Activated naive CD4-positive, alpha-beta T cell treated with anti-CD3 and anti-CD28 coated beads for 36 hours (primary cell): ENCODE measurements at regions not wholly inside any gene's neighbourhood (a gene's known extent, or its start where the extent isn't known, plus 50 kb on each side); places are given as distances from the start of the nearest gene placed in this dataset.

Source experiments
- CTCF ChIA-PET: fragments of 350-600 bp; sonication (Branson Sonifier 250); formaldehyde crosslinking; loops from one replicate; lab custom pipeline; 2021; ENCODE audit warnings: antibody characterized with exemption; lab: Charles Lee
- DNase-seq: peaks from one replicate; pipeline ENCODE4 v3.0.0-alpha.2; 2020
- H3K27ac Mint-ChIP-seq: one replicate; pipeline ENCODE4 v1.8.0; 2021; ENCODE audit warnings: mild to moderate bottlenecking, mixed read lengths
- H3K27me3 Mint-ChIP-seq: one replicate; pipeline ENCODE4 v1.8.0; 2021; ENCODE audit warnings: low read depth, mixed read lengths
- H3K36me3 Mint-ChIP-seq: one replicate; pipeline ENCODE4 v1.8.0; 2021; ENCODE audit warnings: low read depth, mixed read lengths
- H3K4me1 Mint-ChIP-seq: one replicate; pipeline ENCODE4 v1.8.0; 2021; ENCODE audit warnings: low read depth, mixed read lengths
- H3K4me3 Mint-ChIP-seq: one replicate; pipeline ENCODE4 v1.8.0; 2021; ENCODE audit warnings: mild to moderate bottlenecking, moderate library complexity, mixed read lengths
- H3K9me3 Mint-ChIP-seq: one replicate; pipeline ENCODE4 v1.8.0; 2021; ENCODE audit warnings: mixed read lengths
- intact Hi-C: fragments of 100-400 bp; cut with micrococcal nuclease; formaldehyde crosslinking; loops from one replicate; pipeline ENCODE4 v1.15.1; 2023

GRCh38 chr18:2312440-2312839, 258.9 kb downstream of the METTL4 start:
- Mint-ChIP-seq H3K27me3 (peaks cover 12% of the 10 kb centered on the region), H3K4me1 (no peaks in the 10 kb centered on the region), H3K36me3 (no peaks in the 10 kb centered on the region), H3K4me3 (no peak overlapping the region), H3K27ac (no peak overlapping the region), H3K9me3 (no peaks in the 10 kb centered on the region)
- CTCF ChIA-PET: no interaction called here
- DNase-seq: no peak
- intact Hi-C loops: no loop called here

- DNase-seq: no peak
- intact Hi-C loops: no loop called here
- Mint-ChIP-seq H3K9me3 (no peaks in the 10 kb centered on the region), H3K36me3 (no peaks in the 10 kb centered on the region), H3K4me1 (no peaks in the 10 kb centered on the region), H3K4me3 (no peak overlapping the region), H3K27ac (no peak overlapping the region), H3K27me3 (peaks cover 9% of the 10 kb centered on the region)
- CTCF ChIA-PET: no interaction called here
Measured at GRCh38 chr18:2313332-2313731, 258.0 kb downstream of the METTL4 start.

GRCh38 chr18:2316082-2316750, 255.1 kb downstream of the METTL4 start:
- DNase-seq: no peak
- H3K9me3 Mint-ChIP-seq: peaks cover 4% of the 10 kb centered on the region
- CTCF ChIA-PET: no interaction called here
- intact Hi-C loops: no loop called here
- H3K36me3 Mint-ChIP-seq: no peaks in the 10 kb centered on the region
- H3K4me3 Mint-ChIP-seq: no peak overlapping the region
- H3K27ac Mint-ChIP-seq: no peak overlapping the region
- peaks cover 12% of the 10 kb centered on the region for H3K27me3 Mint-ChIP-seq
- no peaks in the 10 kb centered on the region for H3K4me1 Mint-ChIP-seq

- intact Hi-C loops: no loop called here
- no peaks in the 10 kb centered on the region for H3K36me3 Mint-ChIP-seq
- peaks cover 12% of the 10 kb centered on the region for H3K27me3 Mint-ChIP-seq
- no peak for DNase-seq
- no peak overlapping the region for H3K27ac Mint-ChIP-seq
- H3K9me3 Mint-ChIP-seq: peaks cover 4% of the 10 kb centered on the region
- no peaks in the 10 kb centered on the region for H3K4me1 Mint-ChIP-seq
- CTCF ChIA-PET: no interaction called here
- H3K4me3 Mint-ChIP-seq: no peak overlapping the region
Measured at GRCh38 chr18:2316751-2317696, 254.3 kb downstream of the METTL4 start.

- CTCF ChIA-PET: interaction anchor here (0.6 kb wide), 1 partner anchor 14 kb away, joined by 3 read pairs; no protein-coding TSS in a partner anchor
- H3K27me3 Mint-ChIP-seq: peaks cover 4% of the 10 kb centered on the region
- peaks cover 4% of the 10 kb centered on the region for H3K9me3 Mint-ChIP-seq
- no peak for DNase-seq
- intact Hi-C loops: no loop called here
- no peaks in the 10 kb centered on the region for H3K36me3 Mint-ChIP-seq
- no peak overlapping the region for H3K4me3 Mint-ChIP-seq
- no peak overlapping the region for H3K27ac Mint-ChIP-seq
- no peaks in the 10 kb centered on the region for H3K4me1 Mint-ChIP-seq
Measured at GRCh38 chr18:2324459-2324858, 246.8 kb downstream of the METTL4 start.

- H3K4me3 Mint-ChIP-seq: no peak overlapping the region
- intact Hi-C loops: no loop called here
- H3K27me3 Mint-ChIP-seq: peaks cover 4% of the 10 kb centered on the region
- no peaks in the 10 kb centered on the region for H3K9me3 Mint-ChIP-seq
- H3K4me1 Mint-ChIP-seq: no peaks in the 10 kb centered on the region
- no peaks in the 10 kb centered on the region for H3K36me3 Mint-ChIP-seq
- no peak for DNase-seq
- H3K27ac Mint-ChIP-seq: no peak overlapping the region
- CTCF ChIA-PET: interaction anchor here (0.6 kb wide), 1 partner anchor 15 kb away, joined by 3 read pairs; no protein-coding TSS in a partner anchor
Measured at GRCh38 chr18:2325308-2325849, 245.9 kb downstream of the METTL4 start.

GRCh38 chr18:2325933-2326332, 245.4 kb downstream of the METTL4 start:
- Mint-ChIP-seq H3K4me3 (no peak overlapping the region), H3K36me3 (no peaks in the 10 kb centered on the region), H3K9me3 (no peaks in the 10 kb centered on the region), H3K4me1 (no peaks in the 10 kb centered on the region), H3K27me3 (peaks cover 3% of the 10 kb centered on the region), H3K27ac (no peak overlapping the region)
- intact Hi-C loops: no loop called here
- DNase-seq: no peak
- CTCF ChIA-PET: no interaction called here

- Mint-ChIP-seq H3K36me3 (no peaks in the 10 kb centered on the region), H3K4me3 (no peak overlapping the region), H3K9me3 (no peaks in the 10 kb centered on the region), H3K4me1 (no peaks in the 10 kb centered on the region), H3K27ac (no peak overlapping the region), H3K27me3 (no peaks in the 10 kb centered on the region)
- intact Hi-C loops: no loop called here
- CTCF ChIA-PET: interaction anchor here (0.6 kb wide), 1 partner anchor 151 kb away, joined by 3 read pairs; no protein-coding TSS in a partner anchor
- DNase-seq: no peak
Measured at GRCh38 chr18:2326999-2327398, 244.3 kb downstream of the METTL4 start.

- intact Hi-C loops: loop anchor here (10.0 kb wide), 1 partner anchor 654 kb away; no protein-coding TSS in a partner anchor
- H3K9me3 Mint-ChIP-seq: no peaks in the 10 kb centered on the region
- H3K27me3 Mint-ChIP-seq: no peaks in the 10 kb centered on the region
- no peaks in the 10 kb centered on the region for H3K4me1 Mint-ChIP-seq
- H3K36me3 Mint-ChIP-seq: no peaks in the 10 kb centered on the region
- CTCF ChIA-PET: interaction anchor here (1.0 kb wide), 1 partner anchor 10 kb away, joined by 3 read pairs; no protein-coding TSS in a partner anchor
- H3K27ac Mint-ChIP-seq: no peak overlapping the region
- no peak overlapping the region for H3K4me3 Mint-ChIP-seq
- DNase-seq: no peak
Measured at GRCh38 chr18:2330764-2331163, 240.5 kb downstream of the METTL4 start.

- CTCF ChIA-PET: interaction anchor here (1.0 kb wide), 1 partner anchor 10 kb away, joined by 3 read pairs; no protein-coding TSS in a partner anchor
- H3K27ac Mint-ChIP-seq: no peak overlapping the region
- H3K4me1 Mint-ChIP-seq: no peaks in the 10 kb centered on the region
Measured at GRCh38 chr18:2331491-2331890, 239.8 kb downstream of the METTL4 start.

GRCh38 chr18:2336690-2337392, 234.5 kb downstream of the METTL4 start:
- Mint-ChIP-seq H3K27me3 (peaks cover 5% of the 10 kb centered on the region), H3K36me3 (no peaks in the 10 kb centered on the region), H3K9me3 (no peaks in the 10 kb centered on the region), H3K4me1 (no peaks in the 10 kb centered on the region), H3K4me3 (no peak overlapping the region), H3K27ac (no peak overlapping the region)
- intact Hi-C loops: loop anchor here (1.0 to 10.0 kb wide), 3 partner anchors 205 to 648 kb away; no protein-coding TSS in a partner anchor
- no peak for DNase-seq
- CTCF ChIA-PET: interaction anchor here (0.5 to 6.1 kb wide), 7 partner anchors 19 to 210 kb away, joined by 3 to 39 read pairs (median 5); no protein-coding TSS in a partner anchor

More at GRCh38 chr18:2331491-2331890, 239.8 kb downstream of the METTL4 start:
- intact Hi-C loops: loop anchor here (10.0 kb wide), 1 partner anchor 653 kb away; no protein-coding TSS in a partner anchor
- H3K27me3 Mint-ChIP-seq: no peaks in the 10 kb centered on the region
- DNase-seq: no peak
- H3K4me3 Mint-ChIP-seq: no peak overlapping the region
- H3K36me3 Mint-ChIP-seq: no peaks in the 10 kb centered on the region
- no peaks in the 10 kb centered on the region for H3K9me3 Mint-ChIP-seq
